Frontal cortex (tissue), 3 donors: ENCODE measurements at regions not wholly inside any gene's neighbourhood (a gene's known extent, or its start where the extent isn't known, plus 50 kb on each side); places are given as distances from the start of the nearest gene placed in this dataset.

Source experiments
- DNase-seq, 2 donors: peaks; one replicate each; pipeline ENCODE4 v3.0.0; 2012; ENCODE audit warnings: low spot score in 2 of 2
- FAIRE-seq: peaks from 2 replicates; lab custom pipeline; 2012; peaks lifted over from hg19 to GRCh38; lab: Jason Lieb, UNC
- donor health status: control.
- donor health status: control.
- donor health status: control.

DNA sequence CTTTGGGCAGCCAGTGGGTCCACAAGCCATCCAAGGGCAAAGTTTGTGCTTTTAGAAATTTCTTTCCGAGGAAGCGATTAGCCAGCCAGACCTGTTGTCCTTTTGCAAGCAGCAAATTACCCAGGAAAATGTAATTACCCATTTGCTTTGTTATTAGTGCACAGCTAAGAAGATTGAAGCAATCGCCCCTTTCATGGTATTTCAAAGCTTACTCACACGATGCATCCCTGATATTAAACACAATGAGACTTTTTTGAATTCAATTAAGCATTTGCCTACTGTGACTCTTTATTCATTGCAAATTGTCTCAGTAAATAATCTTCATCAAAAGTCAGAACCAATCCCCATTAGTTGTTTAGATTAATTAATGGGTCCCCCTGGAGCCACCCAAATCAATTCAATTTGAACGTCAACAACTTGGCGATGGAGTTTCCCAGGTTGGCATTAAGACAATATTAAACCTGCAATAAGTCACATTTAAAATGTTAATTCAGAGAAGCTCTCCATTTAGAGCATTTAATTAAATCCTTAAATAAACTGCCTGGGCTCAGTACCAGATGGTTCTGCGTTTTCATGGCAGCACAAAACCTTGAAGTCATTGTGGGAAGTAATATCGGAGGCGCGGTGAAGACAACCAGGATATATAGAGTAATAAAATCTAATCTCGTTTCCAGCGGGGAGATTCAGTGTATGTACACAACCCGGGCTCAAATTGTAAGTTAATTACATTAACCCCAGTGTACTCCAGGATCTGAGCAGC, 366.2 kb upstream of the TNRC6C start:
- FAIRE-seq = no peak
- no peak for DNase-seq

DNA sequence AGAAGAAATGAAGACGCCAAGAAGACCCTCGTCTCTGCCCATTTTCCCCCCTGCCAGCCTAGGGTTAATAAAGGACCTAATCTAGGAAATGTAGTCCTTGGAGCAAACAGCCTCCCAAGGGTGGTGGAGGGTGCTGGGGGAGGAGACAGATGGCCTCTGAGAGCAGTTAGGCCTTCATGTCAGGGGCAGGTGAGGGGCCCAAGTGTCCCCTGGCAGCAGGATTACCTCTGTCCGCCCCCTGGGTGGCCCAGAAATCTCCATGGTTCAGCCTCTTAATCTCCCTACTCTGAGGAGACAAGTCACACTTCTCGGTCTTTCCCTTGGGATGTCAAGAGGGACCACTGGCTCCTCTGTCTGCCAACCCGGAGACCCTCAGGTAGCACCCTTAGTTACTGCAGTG, 365.4 kb upstream of the TNRC6C start:
- FAIRE-seq (no peak), DNase-seq (no peak)

- no peak for FAIRE-seq
- DNase-seq = no peak
These were observed 363.9 kb upstream of the TNRC6C start for GRCh38 chr17:77594416-77595209.

- DNase-seq = no peak
These were observed 361.7 kb upstream of the TNRC6C start for GRCh38 chr17:77596491-77597417.

DNA sequence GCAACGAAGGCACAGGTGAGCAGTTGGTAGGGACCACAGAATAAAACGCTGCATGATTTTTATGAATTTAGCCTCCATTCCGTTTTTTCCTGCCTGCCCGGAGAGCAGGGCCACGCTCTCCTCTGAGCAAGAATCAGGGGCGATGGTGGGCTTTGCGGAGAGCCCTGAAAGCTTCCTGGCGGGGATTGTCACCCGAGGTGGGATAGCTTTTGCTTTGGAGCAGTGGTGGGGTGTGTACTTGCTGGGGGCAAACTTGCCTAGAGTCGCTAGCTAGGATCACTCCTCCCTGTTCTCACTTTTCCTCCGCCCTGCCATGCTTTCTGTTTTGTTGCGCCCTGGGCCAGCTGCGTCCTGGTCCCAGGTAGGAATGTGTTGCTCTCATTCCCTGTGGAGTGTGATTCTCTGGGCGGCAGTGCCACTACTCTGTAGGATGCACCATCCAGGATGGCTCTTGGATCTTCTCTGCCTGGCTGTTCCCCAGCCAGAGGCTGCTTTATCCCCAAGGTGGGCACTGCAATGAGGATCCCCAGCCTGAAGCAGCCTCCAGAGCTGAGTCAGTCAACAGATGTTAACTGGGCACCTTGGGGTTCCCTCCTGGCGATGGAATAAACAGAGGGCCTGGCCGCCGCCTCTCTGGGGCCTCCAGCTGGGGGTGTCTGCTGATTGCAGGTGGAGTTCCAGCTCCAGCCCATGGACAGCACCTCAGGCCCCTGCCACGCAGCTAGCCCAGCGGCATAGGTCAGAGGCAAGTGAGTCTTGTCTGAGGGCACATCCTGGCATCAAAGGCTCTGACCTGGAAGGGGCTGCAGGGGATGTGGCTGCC, 360.9 kb upstream of the TNRC6C start:
- DNase-seq (no peak), FAIRE-seq (no peak)

More at GRCh38 chr17:77596491-77597417, 361.7 kb upstream of the TNRC6C start:
- FAIRE-seq = no peak

DNA sequence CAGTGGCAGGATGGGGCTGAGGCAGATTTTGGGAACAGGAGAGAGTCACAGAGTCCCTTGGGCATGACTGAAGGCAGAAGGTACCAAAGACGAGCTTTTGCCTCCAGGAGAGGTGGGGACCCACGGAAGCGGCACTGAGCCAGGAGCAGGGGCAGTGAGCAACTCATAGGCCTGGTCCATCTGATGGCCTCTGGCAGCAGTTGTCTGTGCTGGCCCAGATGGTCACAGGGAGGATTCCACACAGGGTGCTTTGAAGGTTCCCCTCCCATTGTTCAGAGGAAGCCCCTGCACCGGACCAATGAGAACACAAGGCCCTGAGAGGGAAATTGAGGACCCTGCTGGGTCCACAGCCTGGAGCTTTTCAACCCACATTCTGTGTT, 360.3 kb upstream of the TNRC6C start:
- no peak for FAIRE-seq
- DNase-seq = no peak

DNA sequence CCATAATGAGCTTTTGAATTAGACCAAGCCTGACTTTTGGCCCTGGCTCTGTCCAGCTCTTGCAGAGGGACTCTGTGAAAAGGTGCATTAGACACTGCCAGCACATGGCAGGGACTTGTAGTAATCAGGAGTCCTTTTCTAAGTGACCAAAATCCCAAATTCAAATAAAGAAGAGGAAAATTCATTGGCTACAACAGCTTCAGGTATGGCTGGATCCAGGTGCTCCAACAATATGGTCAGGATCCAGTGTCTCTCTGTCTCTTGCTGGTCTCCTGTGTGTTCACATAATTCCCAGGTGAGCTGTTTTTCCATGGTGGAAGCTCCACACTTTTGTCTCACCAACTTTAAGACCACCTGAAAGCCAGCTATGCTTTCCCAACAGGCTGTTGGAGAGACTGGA, 358.8 kb upstream of the TNRC6C start:
- DNase-seq = no peak
- no peak for FAIRE-seq

GRCh38 chr17:77600346-77600745, 358.2 kb upstream of the TNRC6C start:
- DNase-seq (no peak), FAIRE-seq (no peak)

DNA sequence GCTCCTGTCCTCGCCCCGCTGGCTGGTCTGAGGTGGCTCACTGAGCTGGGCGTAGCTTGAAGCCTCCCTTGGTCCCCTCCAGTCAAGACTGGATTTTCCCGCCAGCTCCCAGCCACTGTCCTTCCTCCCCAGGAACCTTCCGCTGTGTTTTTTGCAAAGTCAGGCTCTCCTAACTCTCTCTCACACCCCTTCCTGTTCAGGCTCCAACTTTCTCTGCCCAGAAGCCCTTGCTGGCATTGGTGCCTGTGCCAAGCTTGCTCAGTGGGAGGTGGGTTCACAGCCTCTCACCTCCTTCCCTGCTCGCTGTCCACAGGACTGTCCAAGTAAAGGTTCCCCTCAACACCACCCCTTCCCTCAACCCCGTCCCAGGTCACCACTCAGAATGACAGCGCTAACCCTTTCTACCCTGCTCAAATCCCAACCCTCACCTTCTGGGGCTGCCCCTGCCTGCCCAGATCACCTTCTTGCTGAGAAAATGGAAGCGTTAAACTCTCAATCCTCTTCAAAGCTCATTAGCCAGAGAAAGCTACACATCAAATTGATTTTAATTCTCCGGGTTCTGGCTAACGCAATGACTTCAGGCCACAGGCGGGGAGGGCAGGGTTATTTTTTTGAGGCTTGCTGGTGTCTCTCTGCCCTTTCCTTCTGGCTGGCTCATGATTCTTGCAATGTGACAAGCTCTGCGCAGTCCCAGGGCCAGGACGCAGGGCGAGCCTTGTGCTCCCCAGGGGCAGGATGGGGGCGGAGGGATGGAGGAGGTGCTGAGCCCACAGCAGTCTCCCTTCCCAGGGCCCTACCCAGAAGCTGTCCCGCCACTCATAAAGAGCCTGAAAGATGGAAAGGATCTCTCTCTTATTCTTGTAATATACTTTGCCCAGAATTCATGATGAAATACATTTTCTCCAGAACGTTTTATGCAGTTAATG, 357.2 kb upstream of the TNRC6C start:
- DNase-seq (no peak), FAIRE-seq (no peak)

DNA sequence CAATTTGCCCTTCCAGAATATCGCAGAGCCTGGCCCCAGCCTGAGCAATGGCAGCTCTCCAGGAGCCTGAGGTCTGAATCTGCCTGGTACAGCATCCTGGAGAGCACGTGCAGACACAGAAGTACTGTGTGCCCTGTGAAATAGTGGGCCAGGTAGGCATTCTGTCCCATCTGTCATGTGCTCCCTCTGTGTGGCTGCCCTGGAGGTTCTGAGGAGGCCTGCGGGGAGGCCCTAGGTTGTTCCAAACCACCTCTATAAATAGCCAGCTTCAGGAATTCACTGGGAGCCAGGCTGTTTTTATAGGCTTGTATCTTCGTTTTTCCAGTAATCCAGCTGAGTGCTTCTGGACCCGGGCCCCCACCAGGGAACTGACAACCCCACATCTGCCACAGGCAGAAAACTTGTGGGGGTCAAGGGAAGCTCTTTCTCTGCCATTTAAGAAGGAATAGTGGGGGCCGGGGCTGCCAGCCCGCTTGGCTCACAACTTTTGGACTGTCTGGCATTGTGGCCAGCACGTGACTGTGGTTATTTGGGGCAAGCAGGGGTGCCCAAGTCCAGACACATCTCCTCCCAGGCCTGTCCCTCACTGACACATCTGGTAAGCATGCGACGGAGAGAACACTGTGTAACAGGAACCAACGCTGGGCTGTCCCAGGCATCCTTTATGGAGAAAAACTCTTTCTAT, 356.3 kb upstream of the TNRC6C start:
- no peak for FAIRE-seq
- no peak for DNase-seq

- DNase-seq (no peak), FAIRE-seq (no peak)
These were observed 355.4 kb upstream of the TNRC6C start for GRCh38 chr17:77602883-77603640.

- DNase-seq = no peak
- FAIRE-seq = no peak
These were observed 354.1 kb upstream of the TNRC6C start for GRCh38 chr17:77604301-77604972.

- no peak for FAIRE-seq
- no peak for DNase-seq
These were observed 353.6 kb upstream of the TNRC6C start for GRCh38 chr17:77604973-77605313.

GRCh38 chr17:77606146-77606864, 352.2 kb upstream of the TNRC6C start:
- FAIRE-seq = no peak
- DNase-seq = no peak

DNA sequence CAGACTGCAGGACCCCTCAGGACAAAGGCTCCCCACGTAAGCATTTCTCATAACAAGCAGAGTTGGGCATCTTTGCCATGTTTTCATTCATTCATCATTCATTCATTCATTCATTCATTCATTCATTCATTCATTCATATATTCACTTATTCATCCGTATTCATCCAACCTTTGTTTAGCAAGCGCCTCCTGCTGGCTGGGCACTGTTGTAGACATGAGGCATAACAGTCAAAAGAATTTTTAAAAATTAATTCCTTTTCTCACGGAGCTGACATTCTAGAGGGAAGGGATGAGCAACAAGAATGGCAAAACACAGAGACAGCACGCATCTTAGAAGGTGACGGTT, 351.7 kb upstream of the TNRC6C start:
- no peak for DNase-seq
- FAIRE-seq = no peak

DNA sequence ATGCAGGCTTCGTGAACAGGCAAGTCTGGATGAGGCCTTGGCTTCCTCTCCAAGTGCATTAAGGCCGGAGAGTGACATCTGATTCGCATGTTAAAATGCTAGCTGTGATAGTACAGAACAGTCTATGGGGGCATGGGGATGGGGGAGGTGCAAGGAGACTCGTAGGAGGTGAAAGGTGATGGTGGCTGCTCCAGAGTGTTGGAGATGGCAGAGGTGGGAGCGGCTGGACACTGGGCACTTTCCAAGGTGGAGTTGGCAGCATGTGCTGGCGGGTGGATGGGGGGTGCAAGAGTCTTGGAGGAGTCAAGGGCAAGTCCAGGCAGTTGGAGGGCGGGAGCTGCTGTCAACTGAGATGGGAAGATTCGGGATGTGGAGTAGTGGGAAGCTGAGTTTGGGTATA, 350.9 kb upstream of the TNRC6C start:
- no peak for DNase-seq
- no peak for FAIRE-seq
